GM12878 (cell line): ENCODE measurements at regions not wholly inside any gene's neighbourhood (a gene's known extent, or its start where the extent isn't known, plus 50 kb on each side); places are given as distances from the start of the nearest gene placed in this dataset.

ENCODE experiments used
- ATAC-seq: fragments of 200-7000 bp; cut with Tn5 transposase; 3 replicates; pipeline ENCODE4 v1.9.1; 2020; ENCODE audit warnings: mild to moderate bottlenecking, moderate library complexity
- BruUV-seq: library from RNA; stranded (reverse); fragments of 400-500 nt; replicated peaks from 2 replicates; lab custom pipeline; 2021; lab: Mats Ljungman, UMichigan
- CTCF ChIA-PET: fragments of 300-600 bp; sonication (Branson Sonifier 250); formaldehyde crosslinking; extraction: SDS; loops from one replicate; lab custom pipeline; 2021; ENCODE audit warnings: inconsistent platforms; lab: Yijun Ruan, JAX
- POLR2A ChIA-PET: fragments of 350-600 bp; formaldehyde crosslinking; extraction: SDS; loops from one replicate; lab custom pipeline; 2021; ENCODE audit warnings: inconsistent platforms; lab: Charles Lee
- RAD21 ChIA-PET: fragments of 300-600 bp; sonication (Branson Sonifier 250); formaldehyde crosslinking; loops from one replicate; lab custom pipeline; 2023; ENCODE audit warnings: antibody characterized with exemption; ENCODE audit not compliant: unreplicated experiment; lab: Charles Lee
- SMC1A ChIA-PET: fragments of 300-600 bp; sonication (Branson Sonifier 250); formaldehyde crosslinking; loops from one replicate; lab custom pipeline; 2023; ENCODE audit not compliant: unreplicated experiment, uncharacterized antibody; lab: Charles Lee
- DNase-seq: peaks from one replicate; pipeline ENCODE4 v3.0.0-alpha.2; 2011; ENCODE audit warnings: low read depth, low spot score
- FAIRE-seq: peaks from 3 replicates; lab custom pipeline; 2011; peaks lifted over from hg19 to GRCh38; lab: Jason Lieb, UNC
- H2AFZ ChIP-seq: 2 replicates; pipeline ENCODE4 v1.6.0; 2011; ENCODE audit warnings: low read depth, low read length, control low read depth; ENCODE audit not compliant: control insufficient read depth
- H3K27ac ChIP-seq: 2 replicates; pipeline ENCODE4 v1.5.1; 2011; ENCODE audit warnings: control low read depth; ENCODE audit not compliant: control insufficient read depth, insufficient read depth
- H3K27me3 ChIP-seq, 2 experiments: replicated peaks in 1 of 2; 2 replicates each; pipeline versions ENCODE4 v1.6.0 to v1.6.1; 2011; ENCODE audit warnings: low read length in 1 of 2; ENCODE audit not compliant: control insufficient read depth in 2 of 2, insufficient read depth in 2 of 2
- H3K36me3 ChIP-seq, 2 experiments: 2 replicates each; pipeline ENCODE4 v1.5.1; 2011; ENCODE audit warnings: low read length in 1 of 2; ENCODE audit not compliant: control insufficient read depth in 2 of 2, insufficient read depth in 2 of 2
- H3K4me1 ChIP-seq: 2 replicates; pipeline ENCODE4 v1.6.1; 2011; ENCODE audit warnings: mild to moderate bottlenecking, low read length, moderate library complexity, mixed read lengths; ENCODE audit not compliant: control insufficient read depth, insufficient read depth
- H3K4me2 ChIP-seq: 2 replicates; pipeline ENCODE4 v1.6.0; 2011; ENCODE audit warnings: control low read depth; ENCODE audit not compliant: control insufficient read depth, insufficient read depth
- H3K4me3 ChIP-seq: fragments of 200-600 bp; sonication (generic); 2 replicates; pipeline ENCODE4 v1.5.1; 2016
- H3K79me2 ChIP-seq: 2 replicates; pipeline ENCODE4 v1.6.0; 2011; ENCODE audit warnings: low read length; ENCODE audit not compliant: control insufficient read depth, insufficient read depth
- H3K9ac ChIP-seq: 2 replicates; pipeline ENCODE4 v1.8.0; 2011; ENCODE audit warnings: low read length, control low read depth, mixed read lengths; ENCODE audit not compliant: control insufficient read depth, insufficient read depth
- H3K9me3 ChIP-seq: replicated peaks from 3 replicates; pipeline ENCODE4 v1.5.1; 2011; ENCODE audit warnings: mild to moderate bottlenecking, low read length; ENCODE audit not compliant: control insufficient read depth, insufficient read depth
- H4K20me1 ChIP-seq: 2 replicates; pipeline ENCODE4 v1.6.0; 2011; ENCODE audit not compliant: control insufficient read depth, insufficient read depth
- CHD2 ChIP-seq: IDR thresholded peaks from 2 replicates; pipeline ENCODE4 v1.6.1; 2011; ENCODE audit warnings: low read depth, low read length, improper control_type of control experiment, borderline replicate concordance
- HCFC1 ChIP-seq: fragments of 150-350 bp; IDR thresholded peaks from 2 replicates; pipeline ENCODE4 v1.6.1; 2014; ENCODE audit warnings: low read length
- NFXL1 ChIP-seq: fragments of 450-650 bp; IDR thresholded peaks from 2 replicates; pipeline ENCODE4 v1.6.1; 2017; ENCODE audit warnings: antibody characterized with exemption, mild to moderate bottlenecking, borderline replicate concordance
- POU2F2 ChIP-seq: IDR thresholded peaks from 3 replicates; pipeline ENCODE4 v1.6.1; 2011; ENCODE audit warnings: low read depth, mild to moderate bottlenecking, low read length, borderline replicate concordance
- SUPT20H ChIP-seq: IDR thresholded peaks from 2 replicates; pipeline ENCODE4 v1.6.1; 2011; ENCODE audit warnings: low read depth, mild to moderate bottlenecking, low read length, moderate library complexity, borderline replicate concordance; ENCODE audit not compliant: control insufficient read depth
- ZBTB40 ChIP-seq: fragments of 450-650 bp; IDR thresholded peaks from 2 replicates; pipeline ENCODE4 v1.6.1; 2016; ENCODE audit warnings: mild to moderate bottlenecking, moderate library complexity, borderline replicate concordance
- ZNF217 ChIP-seq: fragments of 450-650 bp; IDR thresholded peaks from 2 replicates; pipeline ENCODE4 v1.6.1; 2017; ENCODE audit warnings: antibody characterized with exemption, mild to moderate bottlenecking
- ZNF592 ChIP-seq: fragments of 450-650 bp; IDR thresholded peaks from 2 replicates; pipeline ENCODE4 v1.6.1; 2017; ENCODE audit warnings: mild to moderate bottlenecking, moderate library complexity
- WGBS: methylation state at CpG from one replicate; pipeline ENCODE4 v1.1.6; 2016; ENCODE audit warnings: low lambda C conversion rate; ENCODE audit not compliant: insufficient replicate concordance, insufficient coverage; ENCODE audit errors: missing lambda C conversion rate; 5-methylcytosine and 5-hydroxymethylcytosine counted together
- in situ Hi-C: fragments of 300-500 bp; cut with MboI; formaldehyde crosslinking; loops from 9 replicates; pipeline ENCODE4 v1.14.3; 2018; ENCODE audit warnings: mixed read lengths
- intact Hi-C: fragments of 100-400 bp; cut with micrococcal nuclease; formaldehyde crosslinking; loops from one replicate; pipeline ENCODE4 v1.14.2; 2022; ENCODE audit not compliant: unreplicated experiment

- in situ Hi-C loops = loop anchor here (5.0 to 10.0 kb wide), 2 partner anchors 1032 to 1064 kb away; no protein-coding TSS in a partner anchor
- no peak for DNase-seq
- intact Hi-C loops = loop anchor here (5.0 kb wide), 1 partner anchor 756 kb away; no protein-coding TSS in a partner anchor
- H3K4me3 ChIP-seq = no peak overlapping the region
- no peaks in the 10 kb centered on the region for H3K36me3 ChIP-seq
- no peak for ATAC-seq
- no peak overlapping the region for H3K27ac ChIP-seq
- H3K9me3 ChIP-seq = no peaks in the 10 kb centered on the region
- RAD21 ChIA-PET = interaction anchor here (0.7 to 2.1 kb wide), 3 partner anchors 756 to 1066 kb away, joined by 3 to 6 read pairs (median 5); no protein-coding TSS in a partner anchor
- no peaks in the 10 kb centered on the region for H3K27me3 ChIP-seq
- H2AFZ ChIP-seq = no peak overlapping the region
- SMC1A ChIA-PET = no interaction called here
- POLR2A ChIA-PET = no interaction called here
- TF ChIP-seq HCFC1 (no peak), NFXL1 (no peak), SUPT20H (no peak)
- no peaks in the 10 kb centered on the region for H4K20me1 ChIP-seq
- H3K4me2 ChIP-seq = no peak overlapping the region
- FAIRE-seq = no peak
- H3K9ac ChIP-seq = no peak overlapping the region
- CTCF ChIA-PET = interaction anchor here (0.7 kb wide), 2 partner anchors 52 to 457 kb away, joined by 3 read pairs; no protein-coding TSS in a partner anchor
- WGBS = 0% methylated on average over 4 of the region's 4 CpGs
- H3K4me1 ChIP-seq = no peaks in the 10 kb centered on the region
- H3K79me2 ChIP-seq = no peaks in the 10 kb centered on the region
- no TSS peak for BruUV-seq
Observed at GRCh38 chr11:42526426-42526825, 785.4 kb upstream of the API5 start.

GRCh38 chr11:42528471-42528870, 783.3 kb upstream of the API5 start:
- ChIA-PET POLR2A (no interaction called here), SMC1A (no interaction called here), RAD21 (no interaction called here), CTCF (no interaction called here)
- Histone ChIP-seq H3K27ac (no peak overlapping the region), H3K9me3 (no peaks in the 10 kb centered on the region), H3K4me3 (no peak overlapping the region), H3K4me2 (no peak overlapping the region), H3K27me3 (no peaks in the 10 kb centered on the region), H3K79me2 (no peaks in the 10 kb centered on the region), H3K9ac (no peak overlapping the region), H3K4me1 (no peaks in the 10 kb centered on the region), H4K20me1 (no peaks in the 10 kb centered on the region), H2AFZ (no peak overlapping the region), H3K36me3 (no peaks in the 10 kb centered on the region)
- WGBS = 81% methylated on average over 2 of the region's 2 CpGs
- ATAC-seq (no peak), FAIRE-seq (no peak), DNase-seq (no peak)
- intact Hi-C loops = loop anchor here (5.0 kb wide), 1 partner anchor 754 kb away; no protein-coding TSS in a partner anchor
- BruUV-seq = no TSS peak
- in situ Hi-C loops = loop anchor here (5.0 to 10.0 kb wide), 2 partner anchors 1034 to 1066 kb away; no protein-coding TSS in a partner anchor
- TF ChIP-seq HCFC1 = no peak
- no peak for TF ChIP-seq ZNF592
- TF ChIP-seq ZNF217 = no peak
- TF ChIP-seq POU2F2 = no peak
- no peak for TF ChIP-seq CHD2
- TF ChIP-seq SUPT20H = no peak
- TF ChIP-seq ZBTB40 = no peak
